Ovary (tissue), 7 donors: ENCODE measurements at regions not wholly inside any gene's neighbourhood (a gene's known extent, or its start where the extent isn't known, plus 50 kb on each side); places are given as distances from the start of the nearest gene placed in this dataset.

Source experiments
- DNase-seq, 5 donors: peaks; one replicate each; pipeline ENCODE4 v3.0.0-alpha.2; 2019 to 2020
- H3K27ac ChIP-seq, 2 donors: fragments of 200-600 bp; one replicate each; pipeline versions ENCODE4 v1.5.1 to v1.8.0; 2019 to 2022
- H3K27me3 ChIP-seq: fragments of 200-600 bp; one replicate; pipeline ENCODE4 v1.8.0; 2022
- H3K36me3 ChIP-seq: fragments of 200-600 bp; sonication (generic); one replicate; pipeline ENCODE4 v1.5.1; 2019
- H3K4me1 ChIP-seq: one replicate; pipeline ENCODE4 v1.8.1; 2013; ENCODE audit warnings: mild to moderate bottlenecking, moderate library complexity; ENCODE audit not compliant: insufficient read depth
- H3K4me3 ChIP-seq: fragments of 200-600 bp; sonication (generic); one replicate; pipeline ENCODE4 v1.5.1; 2017
- H3K9me3 ChIP-seq, 2 donors: fragments of 200-600 bp in 1 of 2; sonication (generic) in 1 of 2; one replicate each; pipeline versions ENCODE4 v1.5.1 to v1.8.1; 2013 to 2019; ENCODE audit warnings: mild to moderate bottlenecking in 1 of 2, moderate library complexity in 1 of 2
- EP300 ChIP-seq: sonication (generic); formaldehyde crosslinking; IDR thresholded peaks from one replicate; pipeline ENCODE4 v1.6.1; 2017; ENCODE audit warnings: antibody characterized with exemption
- POLR2A ChIP-seq: fragments of 450-650 bp; IDR thresholded peaks from one replicate; pipeline ENCODE4 v1.6.1; 2017; ENCODE audit warnings: antibody characterized with exemption, mild to moderate bottlenecking, moderate library complexity
- WGBS, 3 donors: extraction: QIAGEN DNeasy Blood & Tissue Kit in 1 of 3; methylation state at CpG; one replicate each; pipeline versions ENCODE4 v1.1.5 to v1.1.7; 2013 to 2017; 5-methylcytosine and 5-hydroxymethylcytosine counted together
- intact Hi-C, 4 donors: fragments of 100-400 bp; cut with DNase I; formaldehyde crosslinking; loops; one replicate each; pipeline versions ENCODE4 v1.11.0 to v1.15.1; 2022 to 2023
- TF ChIP-seq, protein P1 (sequence below), 3 donors: fragments of 450-650 bp in 2 of 3; fragments of 200-600 bp in 1 of 3; IDR thresholded peaks; one replicate each; pipeline versions ENCODE4 v1.5.1 to v1.8.0; 2016 to 2022; ENCODE audit warnings: antibody characterized with exemption in 3 of 3, mild to moderate bottlenecking in 1 of 3
- donor health status: DM: no; HTN: no; CAD: no; lungs with moderate emphysema.
- donor health status: DM: no; HTN: no; CAD: no.
- donor health status: Bipolar disorder and iron deficiency.
- donor health status: DM: no; HTN: no; CAD: no.
- donor health status: DM: yes; HTN: yes; CAD: no.

DNA sequence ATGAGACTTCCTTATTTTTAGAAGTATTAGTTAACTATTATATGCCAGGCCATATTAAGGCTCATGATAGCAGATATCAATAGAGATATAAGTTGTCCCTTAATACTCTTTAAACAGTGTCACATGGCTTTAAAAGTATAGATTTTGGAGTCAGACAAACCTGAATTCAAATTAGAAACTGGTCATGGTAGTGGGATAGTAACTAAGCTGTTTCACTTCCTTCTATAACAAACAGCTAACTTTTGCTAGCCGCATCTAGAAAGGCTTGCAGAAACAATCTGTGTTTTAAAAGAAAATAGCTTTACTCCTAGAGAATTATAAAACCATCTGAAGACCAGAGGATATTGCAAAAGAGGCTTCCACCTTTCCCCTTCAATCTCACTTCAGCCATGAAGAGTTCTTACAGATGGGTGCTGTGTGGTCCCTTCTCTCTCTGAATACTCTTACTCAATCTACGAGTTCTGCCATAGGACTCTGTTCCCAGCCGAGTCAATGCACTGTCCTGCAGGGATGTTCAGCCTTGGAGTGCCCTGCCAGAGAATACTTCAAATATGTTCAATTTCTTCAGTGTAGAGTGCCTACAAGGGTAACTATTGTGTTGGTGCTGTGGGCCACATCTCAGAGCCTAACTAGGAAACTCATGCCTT lies 810.2 kb downstream of the EFNA5 start:
- DNase-seq, result no peak
- no peaks in the 10 kb centered on the region for H3K9me3 ChIP-seq
- 28 to 70% (median 60%) methylated on average over 3 of the region's 3 CpGs for WGBS, 3 donors
- H3K4me3 ChIP-seq, result no peak overlapping the region
- H3K4me1 ChIP-seq, result peaks cover 2% of the 10 kb centered on the region
- no peaks in the 10 kb centered on the region for H3K36me3 ChIP-seq
- TF ChIP-seq POLR2A, result no peak
- no peak overlapping the region for H3K27ac ChIP-seq
- intact Hi-C loops, result no loop called here
- H3K27me3 ChIP-seq, result no peaks in the 10 kb centered on the region

DNA sequence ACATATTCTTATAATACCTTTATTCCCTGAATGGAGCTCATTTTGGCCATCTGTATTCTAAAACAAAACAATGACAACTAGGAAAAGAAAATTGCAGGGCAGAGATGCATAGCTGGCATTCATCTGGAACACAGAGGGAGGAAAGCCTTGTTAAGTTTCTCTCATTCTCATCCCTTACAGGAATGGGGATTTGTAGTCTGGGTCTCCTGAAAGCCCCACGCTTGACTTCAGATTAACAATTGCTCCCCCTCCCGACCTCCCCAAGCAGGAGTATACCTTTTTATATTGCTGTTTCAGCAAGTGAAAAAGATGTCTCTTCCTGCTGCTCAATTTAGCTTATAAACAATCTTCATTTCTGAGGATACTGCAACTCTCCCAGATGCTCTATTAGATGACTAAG lies 812.1 kb downstream of the EFNA5 start:
- DNase-seq, result no peak
- TF ChIP-seq POLR2A (no peak), EP300 (no peak)
- TF ChIP-seq, protein P1, sequence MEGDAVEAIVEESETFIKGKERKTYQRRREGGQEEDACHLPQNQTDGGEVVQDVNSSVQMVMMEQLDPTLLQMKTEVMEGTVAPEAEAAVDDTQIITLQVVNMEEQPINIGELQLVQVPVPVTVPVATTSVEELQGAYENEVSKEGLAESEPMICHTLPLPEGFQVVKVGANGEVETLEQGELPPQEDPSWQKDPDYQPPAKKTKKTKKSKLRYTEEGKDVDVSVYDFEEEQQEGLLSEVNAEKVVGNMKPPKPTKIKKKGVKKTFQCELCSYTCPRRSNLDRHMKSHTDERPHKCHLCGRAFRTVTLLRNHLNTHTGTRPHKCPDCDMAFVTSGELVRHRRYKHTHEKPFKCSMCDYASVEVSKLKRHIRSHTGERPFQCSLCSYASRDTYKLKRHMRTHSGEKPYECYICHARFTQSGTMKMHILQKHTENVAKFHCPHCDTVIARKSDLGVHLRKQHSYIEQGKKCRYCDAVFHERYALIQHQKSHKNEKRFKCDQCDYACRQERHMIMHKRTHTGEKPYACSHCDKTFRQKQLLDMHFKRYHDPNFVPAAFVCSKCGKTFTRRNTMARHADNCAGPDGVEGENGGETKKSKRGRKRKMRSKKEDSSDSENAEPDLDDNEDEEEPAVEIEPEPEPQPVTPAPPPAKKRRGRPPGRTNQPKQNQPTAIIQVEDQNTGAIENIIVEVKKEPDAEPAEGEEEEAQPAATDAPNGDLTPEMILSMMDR (IDR thresholded peaks at IDR 0.05), result no peak
- H3K4me3 ChIP-seq, result no peak overlapping the region
- H3K4me1 ChIP-seq, result peaks cover 2% of the 10 kb centered on the region
- 68 to 79% (median 71%) methylated on average over 2 of the region's 2 CpGs for WGBS, 3 donors
- no peaks in the 10 kb centered on the region for H3K27me3 ChIP-seq
- intact Hi-C loops, result no loop called here
- H3K9me3 ChIP-seq, result no peaks in the 10 kb centered on the region
- H3K27ac ChIP-seq, result no peak overlapping the region
- no peaks in the 10 kb centered on the region for H3K36me3 ChIP-seq

DNA sequence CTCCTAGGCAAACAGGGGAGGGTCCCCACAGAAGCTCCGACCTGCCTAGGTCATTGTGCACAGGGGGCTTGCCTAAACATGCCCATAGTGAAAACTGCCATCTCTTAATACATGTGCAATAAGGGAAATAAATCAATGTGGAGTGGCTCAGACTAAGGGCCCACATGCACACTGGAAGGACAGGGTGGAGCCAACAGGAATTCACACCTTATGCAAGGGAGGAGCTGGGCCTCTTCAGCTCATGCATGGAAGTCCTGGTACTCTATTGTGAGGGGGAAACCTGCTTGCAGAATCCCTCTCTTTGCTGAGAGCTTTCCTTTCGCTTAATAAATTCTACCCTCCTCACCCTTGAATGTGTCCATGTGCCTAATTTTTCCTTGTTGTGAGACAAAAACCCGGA lies 815.8 kb downstream of the EFNA5 start:
- no peak overlapping the region for H3K4me3 ChIP-seq
- no peak overlapping the region for H3K27ac ChIP-seq
- H3K9me3 ChIP-seq, result no peaks in the 10 kb centered on the region
- intact Hi-C loops, result no loop called here
- DNase-seq, result no peak
- no peaks in the 10 kb centered on the region for H3K4me1 ChIP-seq
- 93 to 96% (median 95%) methylated on average over 3 of the region's 3 CpGs for WGBS, 3 donors
- TF ChIP-seq, protein P1 (IDR thresholded peaks at IDR 0.05), result no peak
- TF ChIP-seq POLR2A (no peak), EP300 (no peak)
- no peaks in the 10 kb centered on the region for H3K36me3 ChIP-seq
- no peaks in the 10 kb centered on the region for H3K27me3 ChIP-seq

DNA sequence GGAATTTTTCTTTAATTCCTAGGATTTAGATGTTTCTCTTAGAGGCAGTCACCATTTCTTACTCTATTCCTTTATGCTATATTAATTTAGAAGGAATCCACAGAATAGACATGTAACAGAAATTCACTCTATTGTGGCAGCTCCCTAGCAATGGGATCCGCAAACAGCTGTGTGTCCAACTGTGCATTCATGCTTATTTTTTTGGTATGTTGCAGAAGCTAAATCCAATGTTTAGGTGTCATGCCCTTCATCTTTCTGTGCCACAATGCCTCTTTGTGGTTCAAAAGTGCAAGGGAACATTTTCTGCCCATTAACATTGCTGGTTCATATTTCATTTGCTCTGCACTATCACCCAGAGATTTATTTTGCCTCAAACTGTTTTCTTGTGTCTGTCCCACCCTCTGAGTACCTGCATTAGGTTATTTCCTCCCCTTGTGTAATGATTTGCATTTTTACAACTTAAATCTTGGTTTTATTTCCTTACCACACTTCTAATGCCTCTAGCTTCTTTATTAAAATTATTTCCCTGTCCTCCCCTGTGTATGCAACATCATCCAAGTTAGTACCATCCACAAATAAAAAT lies 816.5 kb downstream of the EFNA5 start:
- DNase-seq, result no peak
- WGBS, 3 donors, result 97 to 100% (median 100%) methylated on average over 1 of the region's 1 CpG
- Histone ChIP-seq H3K4me1 (no peaks in the 10 kb centered on the region), H3K27ac (no peak overlapping the region), H3K4me3 (no peak overlapping the region), H3K27me3 (no peaks in the 10 kb centered on the region), H3K36me3 (no peaks in the 10 kb centered on the region), H3K9me3 (no peaks in the 10 kb centered on the region)
- TF ChIP-seq, protein P1 (IDR thresholded peaks at IDR 0.05), result no peak
- TF ChIP-seq POLR2A, result no peak
- TF ChIP-seq EP300, result no peak
- intact Hi-C loops, result no loop called here

- DNase-seq, result no peak
- Histone ChIP-seq H3K4me1 (no peaks in the 10 kb centered on the region), H3K4me3 (no peak overlapping the region), H3K36me3 (no peaks in the 10 kb centered on the region), H3K9me3 (no peaks in the 10 kb centered on the region), H3K27me3 (no peaks in the 10 kb centered on the region), H3K27ac (no peak overlapping the region)
- 94 to 98% (median 95%) methylated on average over 4 of the region's 4 CpGs for WGBS, 3 donors
- TF ChIP-seq EP300, result no peak
- TF ChIP-seq, protein P1 (IDR thresholded peaks at IDR 0.05), result no peak
- no peak for TF ChIP-seq POLR2A
- intact Hi-C loops, result no loop called here
These were observed 817.5 kb downstream of the EFNA5 start for GRCh38 chr5:106853266-106853665.
